GM23248 (cell line): ENCODE measurements at regions not wholly inside any gene's neighbourhood (a gene's known extent, or its start where the extent isn't known, plus 50 kb on each side); places are given as distances from the start of the nearest gene placed in this dataset.

Source experiments
- EZH2 ChIP-seq: fragments of 200-600 bp; sonication (generic); IDR thresholded peaks from 2 replicates; pipeline ENCODE4 v1.6.1; 2018; ENCODE audit warnings: antibody characterized with exemption, mild to moderate bottlenecking; ENCODE audit not compliant: insufficient read depth, poor library complexity, severe bottlenecking
- EZH2phosphoT487 ChIP-seq: fragments of 200-600 bp; sonication (generic); IDR thresholded peaks from 2 replicates; pipeline ENCODE4 v1.6.1; 2018; ENCODE audit warnings: antibody characterized with exemption, moderate library complexity, mild to moderate bottlenecking, low read depth; ENCODE audit not compliant: insufficient read depth

- TF ChIP-seq EZH2 (no peak), EZH2phosphoT487 (no peak)
These were observed 123.6 kb downstream of the EHF start for GRCh38 chr11:34744511-34744910.
